Heart right ventricle (tissue), 16 donors: ENCODE measurements at regions not wholly inside any gene's neighbourhood (a gene's known extent, or its start where the extent isn't known, plus 50 kb on each side); places are given as distances from the start of the nearest gene placed in this dataset.

Source experiments
- ATAC-seq, 8 donors: fragments of 200-7000 bp; cut with Tn5 transposase; one replicate each; pipeline ENCODE4 v1.9.1; 2020; ENCODE audit warnings: mild to moderate bottlenecking in 8 of 8, moderate library complexity in 8 of 8, moderate number of reproducible peaks in 1 of 8
- DNase-seq, 2 donors: peaks; one replicate each; pipeline ENCODE4 v3.0.0-alpha.2; 2020
- H3K27ac ChIP-seq, 10 donors: fragments of 200-600 bp; sonication (generic) in 2 of 10; one replicate each; pipeline versions ENCODE4 v1.5.0 to v1.8.0; 2020 to 2022; ENCODE audit warnings: mild to moderate bottlenecking in 3 of 10
- H3K27me3 ChIP-seq, 7 donors: fragments of 200-600 bp; one replicate each; pipeline ENCODE4 v1.8.0; 2021 to 2022; ENCODE audit warnings: mild to moderate bottlenecking in 2 of 7
- H3K36me3 ChIP-seq, 9 donors: fragments of 200-600 bp; sonication (generic) in 1 of 9; one replicate each; pipeline versions ENCODE4 v1.5.0 to v1.8.0; 2020 to 2022; ENCODE audit warnings: mild to moderate bottlenecking in 2 of 9
- H3K4me1 ChIP-seq, 9 donors: fragments of 200-600 bp; sonication (generic) in 1 of 9; one replicate each; pipeline versions ENCODE4 v1.5.0 to v1.8.0; 2020 to 2022; ENCODE audit warnings: mild to moderate bottlenecking in 4 of 9
- H3K4me3 ChIP-seq, 10 donors: fragments of 200-600 bp; sonication (generic) in 2 of 10; one replicate each; pipeline versions ENCODE4 v1.5.0 to v1.8.0; 2020 to 2022; ENCODE audit warnings: mild to moderate bottlenecking in 7 of 10, moderate library complexity in 2 of 10
- H3K9me3 ChIP-seq, 11 donors: fragments of 200-600 bp in 10 of 11; sonication (generic) in 2 of 11; one replicate each; pipeline versions ENCODE4 v1.5.0 to v1.8.0; 2013 to 2022; ENCODE audit warnings: mild to moderate bottlenecking in 2 of 11, control low read depth in 1 of 11, moderate library complexity in 1 of 11
- WGBS, 2 donors: extraction: QIAGEN DNeasy Blood & Tissue Kit; methylation state at CpG; one replicate each; pipeline ENCODE4 v1.1.7; 2013; ENCODE audit warnings: inconsistent platforms in 1 of 2; 5-methylcytosine and 5-hydroxymethylcytosine counted together
- intact Hi-C, 10 donors: fragments of 100-400 bp; cut with DNase I; formaldehyde crosslinking; loops; one replicate each; pipeline versions ENCODE4 v1.11.1 to v1.14.2; 2022
- TF ChIP-seq, protein P1 (sequence below), 9 donors: fragments of 200-600 bp; sonication (generic) in 2 of 9; IDR thresholded peaks; one replicate each; pipeline versions ENCODE4 v1.5.0 to v1.8.0; 2021 to 2022; ENCODE audit warnings: antibody characterized with exemption in 9 of 9, mild to moderate bottlenecking in 5 of 9, moderate library complexity in 1 of 9
- donor health status: Arrhythmogenic right ventricular cardiomyopathy.
- donor health status: ischemic (EF 13 %, LVEDD 7.1; RV severe dilation, severe dysfunction).
- donor health status: healthy with polysubstance abuse.
- donor health status: DM: no; HTN: yes; CAD: no.
- donor health status: DM: no; HTN: no; CAD: no.
- donor health status: ischemic (EF 25% LVEDD 6.9; RV normal size, moderate dysfunction).
- donor health status: ischemic (EF 25% LVEDD 5.7; RV mildly dilated, moderate dysfunction).
- donor health status: healthy.
- donor health status: DM: yes; HTN: yes; CAD: no.
- donor health status: Ischemic cardiomyopathy.
- donor health status: ischemic (EF 35%, LVEDD 5.7; RV mildly dilated, moderate dysfunction).
- donor health status: nonischemic (EF 11% LVEDD 7.7; RV severe dilation, severe dysfunction).
- donor health status: DM: yes; HTN: yes; CAD: no.
- donor health status: PGD.
- donor health status: ischemic (EF 29% LVEDD 5.4; RV normal size, mild dysfunction).
- donor health status: nonischemic (EF 23%, LVEDD 6.1; RV moderate dilation, normal function).

DNA sequence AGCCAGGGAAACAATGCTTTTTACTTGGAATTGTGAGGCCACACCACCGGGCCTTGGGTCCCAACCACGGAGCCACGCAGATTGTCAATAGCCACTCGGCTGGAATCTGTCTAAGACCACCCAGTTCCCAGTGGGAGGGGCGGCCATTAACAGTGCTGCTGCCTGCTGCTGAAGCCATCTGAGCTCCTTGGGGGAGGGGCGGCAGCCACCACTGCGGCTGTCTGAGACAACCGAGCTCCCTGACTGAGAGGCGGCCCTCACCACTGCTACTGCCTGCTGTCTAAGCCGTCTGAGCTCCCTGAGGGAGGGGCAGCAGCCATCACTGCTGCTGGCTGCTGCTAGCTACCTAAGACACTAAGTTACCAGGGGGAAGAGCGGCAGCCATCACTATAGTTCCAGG lies 64.3 kb downstream of the DMRTA2 start:
- no peak for ATAC-seq
- peaks cover 0 to 70% (median 32%) of the 10 kb centered on the region in 7 donors for H3K27me3 ChIP-seq
- intact Hi-C loops = no loop called here

GRCh38 chr1:50357186-50357585 lies 66.1 kb downstream of the DMRTA2 start:
- Histone ChIP-seq H3K27me3 (peaks cover 0 to 52% (median 31%) of the 10 kb centered on the region in 7 donors), H3K4me1 (no peaks in the 10 kb centered on the region), H3K9me3 (peaks cover 0 to 22% (median 0%) of the 10 kb centered on the region in 11 donors), H3K36me3 (no peaks in the 10 kb centered on the region), H3K27ac (no peak overlapping the region), H3K4me3 (no peak overlapping the region)
- WGBS, 2 donors = 67 to 77% methylated on average over 6 of the region's 6 CpGs
- intact Hi-C loops = no loop called here
- ATAC-seq (no peak), DNase-seq (no peak)
- TF ChIP-seq, protein P1, sequence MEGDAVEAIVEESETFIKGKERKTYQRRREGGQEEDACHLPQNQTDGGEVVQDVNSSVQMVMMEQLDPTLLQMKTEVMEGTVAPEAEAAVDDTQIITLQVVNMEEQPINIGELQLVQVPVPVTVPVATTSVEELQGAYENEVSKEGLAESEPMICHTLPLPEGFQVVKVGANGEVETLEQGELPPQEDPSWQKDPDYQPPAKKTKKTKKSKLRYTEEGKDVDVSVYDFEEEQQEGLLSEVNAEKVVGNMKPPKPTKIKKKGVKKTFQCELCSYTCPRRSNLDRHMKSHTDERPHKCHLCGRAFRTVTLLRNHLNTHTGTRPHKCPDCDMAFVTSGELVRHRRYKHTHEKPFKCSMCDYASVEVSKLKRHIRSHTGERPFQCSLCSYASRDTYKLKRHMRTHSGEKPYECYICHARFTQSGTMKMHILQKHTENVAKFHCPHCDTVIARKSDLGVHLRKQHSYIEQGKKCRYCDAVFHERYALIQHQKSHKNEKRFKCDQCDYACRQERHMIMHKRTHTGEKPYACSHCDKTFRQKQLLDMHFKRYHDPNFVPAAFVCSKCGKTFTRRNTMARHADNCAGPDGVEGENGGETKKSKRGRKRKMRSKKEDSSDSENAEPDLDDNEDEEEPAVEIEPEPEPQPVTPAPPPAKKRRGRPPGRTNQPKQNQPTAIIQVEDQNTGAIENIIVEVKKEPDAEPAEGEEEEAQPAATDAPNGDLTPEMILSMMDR (IDR thresholded peaks at IDR 0.05) = no peak

More for the DNA sequence above, 64.3 kb downstream of the DMRTA2 start:
- Histone ChIP-seq H3K27ac (no peak overlapping the region), H3K36me3 (no peaks in the 10 kb centered on the region), H3K4me1 (no peaks in the 10 kb centered on the region), H3K4me3 (no peak overlapping the region), H3K9me3 (peaks cover 0 to 24% (median 0%) of the 10 kb centered on the region in 11 donors)
- DNase-seq = no peak
- TF ChIP-seq, protein P1 (IDR thresholded peaks at IDR 0.05) = no peak
- 55 to 64% methylated on average over 11 of the region's 11 CpGs for WGBS, 2 donors

DNA sequence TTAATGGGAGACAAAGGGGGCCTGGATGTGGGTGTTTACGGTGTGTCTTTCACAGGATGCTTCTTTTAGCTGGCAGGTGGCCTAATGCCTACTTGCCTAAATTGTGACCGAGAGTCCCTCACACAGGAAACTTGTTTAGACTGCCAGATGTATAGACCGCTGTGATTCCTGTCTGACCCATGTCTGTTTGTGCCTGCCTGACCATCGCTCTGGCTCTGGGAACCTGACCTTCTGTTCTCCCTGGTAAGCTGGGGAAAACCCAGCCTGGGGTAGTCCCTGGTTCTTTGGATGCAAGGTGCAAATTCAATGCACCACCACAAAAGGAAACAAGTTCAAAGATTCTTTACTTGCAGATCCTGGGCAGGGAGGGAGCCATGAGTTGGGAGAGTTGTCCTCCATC lies 68.4 kb downstream of the DMRTA2 start:
- H3K4me1 ChIP-seq = no peaks in the 10 kb centered on the region
- no peak overlapping the region for H3K4me3 ChIP-seq
- WGBS, 2 donors = 50 to 71% methylated on average over 4 of the region's 4 CpGs
- H3K27ac ChIP-seq = no peak overlapping the region
- DNase-seq = no peak
- H3K9me3 ChIP-seq = peaks cover 0 to 9% (median 0%) of the 10 kb centered on the region in 11 donors
- peaks cover 0 to 40% (median 31%) of the 10 kb centered on the region in 7 donors for H3K27me3 ChIP-seq
- no peak for ATAC-seq
- TF ChIP-seq, protein P1 (IDR thresholded peaks at IDR 0.05) = no peak
- intact Hi-C loops = no loop called here
- H3K36me3 ChIP-seq = no peaks in the 10 kb centered on the region

GRCh38 chr1:50352428-50352827 lies 70.8 kb downstream of the DMRTA2 start:
- 44 to 51% methylated on average over 2 of the region's 2 CpGs for WGBS, 2 donors
- TF ChIP-seq, protein P1 (IDR thresholded peaks at IDR 0.05) = no peak
- no peaks in the 10 kb centered on the region for H3K4me1 ChIP-seq
- no peak overlapping the region for H3K27ac ChIP-seq
- H3K4me3 ChIP-seq = no peak overlapping the region
- H3K9me3 ChIP-seq = peaks cover 0 to 9% (median 0%) of the 10 kb centered on the region in 11 donors
- intact Hi-C loops = no loop called here
- ATAC-seq (no peak), DNase-seq (no peak)
- peaks cover 0 to 26% (median 14%) of the 10 kb centered on the region in 7 donors for H3K27me3 ChIP-seq
- H3K36me3 ChIP-seq = no peaks in the 10 kb centered on the region
